GM23248 (cell line): ENCODE measurements at regions not wholly inside any gene's neighbourhood (a gene's known extent, or its start where the extent isn't known, plus 50 kb on each side); places are given as distances from the start of the nearest gene placed in this dataset.

Source experiments
- EZH2 ChIP-seq: fragments of 200-600 bp; sonication (generic); IDR thresholded peaks from 2 replicates; pipeline ENCODE4 v1.6.1; 2018; ENCODE audit warnings: antibody characterized with exemption, mild to moderate bottlenecking; ENCODE audit not compliant: insufficient read depth, poor library complexity, severe bottlenecking
- EZH2phosphoT487 ChIP-seq: fragments of 200-600 bp; sonication (generic); IDR thresholded peaks from 2 replicates; pipeline ENCODE4 v1.6.1; 2018; ENCODE audit warnings: antibody characterized with exemption, moderate library complexity, mild to moderate bottlenecking, low read depth; ENCODE audit not compliant: insufficient read depth

DNA sequence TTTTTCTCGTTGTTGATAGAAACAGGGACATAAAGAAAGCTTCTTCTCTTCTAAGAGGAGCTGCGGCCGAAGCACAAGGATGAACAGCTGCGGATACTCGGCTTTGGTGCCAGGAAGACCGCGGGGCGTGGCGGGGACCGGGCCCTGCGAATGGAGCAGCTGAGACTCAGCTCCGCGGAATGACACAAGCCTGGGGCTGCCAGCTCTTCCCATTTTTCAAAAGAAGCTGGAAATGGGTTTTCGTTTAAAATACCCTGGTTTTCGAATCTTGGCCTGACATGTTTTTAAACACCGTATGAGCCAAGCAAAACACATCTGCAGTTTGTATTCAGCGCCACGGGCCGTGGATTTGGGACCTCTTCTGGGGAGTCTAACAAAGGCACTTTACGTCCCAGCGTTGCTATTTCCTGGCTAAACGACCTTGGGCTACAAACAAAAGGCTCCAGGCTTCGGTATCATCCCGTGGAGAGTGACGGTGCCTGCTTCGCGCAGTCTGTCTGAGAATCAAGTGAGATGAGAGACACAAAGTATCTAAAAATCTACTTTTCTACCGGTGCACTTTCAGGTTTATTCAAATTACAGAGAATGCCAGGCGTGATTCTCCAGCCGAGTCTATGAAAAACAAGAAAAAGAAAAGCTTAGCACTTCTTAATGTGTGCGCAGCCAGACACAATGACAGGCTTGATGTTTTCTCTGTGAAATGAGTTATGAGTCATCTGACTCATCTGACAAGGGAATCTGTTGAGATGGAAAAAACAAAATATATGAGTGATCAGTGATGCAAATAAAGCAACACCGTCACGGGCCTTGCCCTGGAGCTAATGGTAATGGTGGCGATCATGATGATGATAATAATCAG, 114.0 kb upstream of the TMEM132D start:
- TF ChIP-seq EZH2 (no peak), EZH2phosphoT487 (no peak)
